Type B pancreatic cell (in vitro differentiated cells): ENCODE measurements at regions not wholly inside any gene's neighbourhood (a gene's known extent, or its start where the extent isn't known, plus 50 kb on each side); places are given as distances from the start of the nearest gene placed in this dataset.

Experiments
- DNase-seq: peaks from one replicate; pipeline ENCODE4 v3.0.0; 2021; ENCODE audit warnings: mixed read lengths; ENCODE audit not compliant: unreplicated experiment; ENCODE audit errors: extremely low spot score
- H3K27ac Mint-ChIP-seq: 2 replicates; pipeline ENCODE4 v1.8.0; 2021; ENCODE audit warnings: mild to moderate bottlenecking, mixed read lengths
- H3K27me3 Mint-ChIP-seq: 2 replicates; pipeline ENCODE4 v1.8.0; 2021; ENCODE audit warnings: mixed read lengths
- H3K36me3 Mint-ChIP-seq: 2 replicates; pipeline ENCODE4 v1.8.0; 2021; ENCODE audit warnings: mixed read lengths
- H3K4me1 Mint-ChIP-seq: one replicate; pipeline ENCODE4 v1.8.0; 2021; ENCODE audit warnings: mixed read lengths; ENCODE audit not compliant: unreplicated experiment
- H3K4me3 Mint-ChIP-seq: 2 replicates; pipeline ENCODE4 v1.8.0; 2021; ENCODE audit warnings: mild to moderate bottlenecking, mixed read lengths
- H3K9me3 Mint-ChIP-seq: 2 replicates; pipeline ENCODE4 v1.8.0; 2021; ENCODE audit warnings: mixed read lengths
- TF ChIP-seq, protein P1 (sequence below): fragments of 200-600 bp; sonication (generic); conservative IDR thresholded peaks from 2 replicates; pipeline ENCODE4 v1.5.0; 2021; ENCODE audit warnings: antibody characterized with exemption, mild to moderate bottlenecking

DNA sequence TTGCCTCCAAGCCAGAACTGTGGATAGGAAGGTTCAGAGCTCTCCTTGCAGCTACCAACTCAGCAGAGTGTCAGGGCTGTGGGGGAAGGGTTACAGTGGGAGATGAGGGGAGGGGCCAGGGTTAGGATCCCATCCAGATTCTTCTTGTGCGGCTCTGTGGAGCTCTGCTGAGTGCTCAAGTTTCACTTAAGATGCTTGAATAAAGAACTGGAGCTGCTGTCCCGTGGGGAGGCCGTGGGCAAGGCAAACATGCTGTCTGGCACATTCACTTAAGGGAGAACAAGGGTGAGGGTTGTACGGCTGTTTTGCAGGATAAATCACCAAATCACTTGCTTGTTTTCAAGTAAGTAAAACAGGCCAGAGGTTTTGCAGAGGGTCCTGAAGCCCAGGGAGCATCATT is 197.1 kb downstream of the FAM76B start:
- peak; percentile 70 for DNase-seq
- no peaks in the 10 kb centered on the region for H3K36me3 Mint-ChIP-seq
- H3K9me3 Mint-ChIP-seq, result no peaks in the 10 kb centered on the region
- H3K4me1 Mint-ChIP-seq, result peaks cover 21% of the 10 kb centered on the region
- H3K4me3 Mint-ChIP-seq, result peak overlapping the region; percentile 15
- H3K27me3 Mint-ChIP-seq, result no peaks in the 10 kb centered on the region
- TF ChIP-seq, protein P1, sequence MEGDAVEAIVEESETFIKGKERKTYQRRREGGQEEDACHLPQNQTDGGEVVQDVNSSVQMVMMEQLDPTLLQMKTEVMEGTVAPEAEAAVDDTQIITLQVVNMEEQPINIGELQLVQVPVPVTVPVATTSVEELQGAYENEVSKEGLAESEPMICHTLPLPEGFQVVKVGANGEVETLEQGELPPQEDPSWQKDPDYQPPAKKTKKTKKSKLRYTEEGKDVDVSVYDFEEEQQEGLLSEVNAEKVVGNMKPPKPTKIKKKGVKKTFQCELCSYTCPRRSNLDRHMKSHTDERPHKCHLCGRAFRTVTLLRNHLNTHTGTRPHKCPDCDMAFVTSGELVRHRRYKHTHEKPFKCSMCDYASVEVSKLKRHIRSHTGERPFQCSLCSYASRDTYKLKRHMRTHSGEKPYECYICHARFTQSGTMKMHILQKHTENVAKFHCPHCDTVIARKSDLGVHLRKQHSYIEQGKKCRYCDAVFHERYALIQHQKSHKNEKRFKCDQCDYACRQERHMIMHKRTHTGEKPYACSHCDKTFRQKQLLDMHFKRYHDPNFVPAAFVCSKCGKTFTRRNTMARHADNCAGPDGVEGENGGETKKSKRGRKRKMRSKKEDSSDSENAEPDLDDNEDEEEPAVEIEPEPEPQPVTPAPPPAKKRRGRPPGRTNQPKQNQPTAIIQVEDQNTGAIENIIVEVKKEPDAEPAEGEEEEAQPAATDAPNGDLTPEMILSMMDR, result no peak
- H3K27ac Mint-ChIP-seq, result no peak overlapping the region

DNA sequence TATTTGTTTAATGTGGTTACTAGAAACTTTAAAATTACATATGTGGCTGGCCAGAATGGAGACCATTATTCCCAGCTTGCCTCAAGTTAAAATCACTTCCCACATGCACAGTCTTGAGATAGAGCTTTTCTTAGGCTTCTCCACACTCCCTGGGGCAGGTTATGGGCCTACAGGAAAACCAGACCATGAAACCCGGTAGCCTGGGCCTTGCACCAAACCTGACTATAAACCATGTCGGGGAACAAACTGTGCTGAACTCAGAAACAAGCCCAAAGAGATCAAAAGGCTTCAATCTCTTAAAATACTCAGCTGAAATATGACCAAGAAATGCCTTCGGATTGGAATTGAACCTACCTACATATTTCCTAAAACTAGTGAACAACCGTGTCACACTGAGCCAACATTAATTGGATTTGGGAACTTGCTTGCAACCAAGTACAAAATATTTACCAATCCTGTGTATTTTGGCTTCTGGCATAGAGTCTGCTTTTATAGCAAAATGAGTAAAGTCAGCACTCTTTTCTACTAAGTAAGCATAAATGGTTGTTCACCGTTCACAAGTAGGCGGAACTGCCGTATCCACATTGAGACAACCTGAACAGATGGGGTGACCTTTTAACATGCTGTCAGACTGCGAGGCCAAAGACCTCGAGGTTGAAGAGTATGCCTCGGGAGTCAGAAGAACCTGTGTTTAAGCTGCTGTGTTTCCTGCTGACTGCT is 199.5 kb downstream of the FAM76B start:
- TF ChIP-seq, protein P1, result no peak
- Mint-ChIP-seq H3K27me3 (no peaks in the 10 kb centered on the region), H3K27ac (no peak overlapping the region), H3K36me3 (no peaks in the 10 kb centered on the region), H3K4me1 (peaks cover 12% of the 10 kb centered on the region), H3K4me3 (no peak overlapping the region), H3K9me3 (no peaks in the 10 kb centered on the region)
- DNase-seq, result no peak

DNA sequence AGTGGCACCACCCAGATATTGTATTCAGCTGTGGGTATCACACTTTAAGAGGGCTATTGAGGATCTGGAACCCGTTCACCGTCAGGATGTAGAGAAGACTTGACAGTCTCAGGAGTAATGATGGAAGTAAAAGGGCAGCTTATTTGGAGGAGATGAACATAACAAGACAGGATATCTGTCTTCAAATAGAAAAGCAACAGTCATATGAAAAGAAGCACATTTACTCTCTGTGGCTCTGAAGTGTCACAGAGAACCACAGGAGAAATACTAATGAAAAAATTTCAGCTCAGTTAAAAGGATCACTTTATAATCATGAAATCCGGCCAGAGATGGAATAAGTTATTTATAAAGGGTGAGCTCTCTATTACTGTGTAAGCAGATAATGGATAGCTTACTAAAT is 200.8 kb downstream of the FAM76B start:
- TF ChIP-seq, protein P1, result no peak
- Mint-ChIP-seq H3K36me3 (no peaks in the 10 kb centered on the region), H3K27ac (no peak overlapping the region), H3K4me3 (no peak overlapping the region), H3K4me1 (peaks cover 12% of the 10 kb centered on the region), H3K9me3 (no peaks in the 10 kb centered on the region), H3K27me3 (no peaks in the 10 kb centered on the region)
- no peak for DNase-seq

DNA sequence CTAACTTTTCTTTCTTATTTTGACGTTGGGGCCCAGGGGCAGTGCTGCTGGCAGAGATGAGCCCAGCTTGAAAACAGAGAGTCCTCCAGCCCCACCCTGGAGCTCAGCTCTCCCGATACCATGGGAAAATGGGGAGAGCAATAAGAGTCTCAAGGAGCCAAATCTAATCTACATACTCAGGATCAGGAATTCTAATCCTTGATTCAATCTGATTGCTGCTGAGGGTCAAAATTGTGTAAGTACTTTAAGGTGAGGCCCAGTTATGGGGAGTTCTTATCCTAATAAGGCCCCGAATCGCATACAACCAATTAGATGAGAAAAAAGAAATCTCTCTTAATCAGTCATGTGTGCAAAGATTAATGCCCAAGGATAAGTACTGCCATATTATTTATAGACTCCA is 202.9 kb downstream of the FAM76B start:
- Mint-ChIP-seq H3K27me3 (no peaks in the 10 kb centered on the region), H3K27ac (no peak overlapping the region), H3K4me3 (no peak overlapping the region), H3K36me3 (no peaks in the 10 kb centered on the region), H3K9me3 (peaks cover 4% of the 10 kb centered on the region), H3K4me1 (peaks cover 4% of the 10 kb centered on the region)
- DNase-seq, result no peak
- TF ChIP-seq, protein P1, result no peak

DNA sequence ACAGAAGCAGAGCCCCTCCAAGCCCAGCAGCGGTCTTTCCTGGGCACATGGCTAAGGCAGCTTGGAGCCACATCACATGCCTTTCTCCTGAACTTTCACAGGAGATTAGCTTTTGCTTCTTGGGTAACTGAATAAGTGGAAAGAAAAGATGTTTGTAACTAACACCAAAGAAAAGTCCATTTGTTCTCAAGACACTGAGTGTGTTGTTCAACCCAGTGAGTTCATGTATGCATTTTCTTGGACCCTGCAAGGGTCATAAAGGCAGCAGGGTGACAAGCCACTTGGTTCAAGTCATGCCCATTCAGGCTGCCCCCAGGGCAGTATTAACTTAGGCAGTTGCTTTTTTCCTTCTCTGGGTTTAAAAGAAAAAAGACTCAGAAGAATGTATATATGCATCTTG is 203.4 kb downstream of the FAM76B start:
- TF ChIP-seq, protein P1, result no peak
- no peak overlapping the region for H3K4me3 Mint-ChIP-seq
- H3K27me3 Mint-ChIP-seq, result no peaks in the 10 kb centered on the region
- DNase-seq, result no peak
- H3K9me3 Mint-ChIP-seq, result peaks cover 4% of the 10 kb centered on the region
- H3K4me1 Mint-ChIP-seq, result peaks cover 4% of the 10 kb centered on the region
- H3K27ac Mint-ChIP-seq, result no peak overlapping the region
- no peaks in the 10 kb centered on the region for H3K36me3 Mint-ChIP-seq

DNA sequence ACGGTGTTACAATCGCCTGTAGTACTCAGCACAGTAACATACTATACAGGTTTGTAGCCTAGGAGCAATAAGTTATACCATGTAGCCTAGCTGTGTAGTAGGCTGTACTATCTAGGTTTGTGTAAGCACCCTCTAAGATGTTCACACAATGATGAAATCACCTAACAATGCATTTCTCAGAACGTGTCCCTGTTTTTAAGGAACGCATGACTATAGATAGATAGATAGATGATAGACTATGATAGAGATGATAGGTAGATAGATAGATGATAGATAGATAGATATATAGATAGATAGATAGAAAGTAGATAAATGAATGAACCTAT is 203.9 kb downstream of the FAM76B start:
- Mint-ChIP-seq H3K4me3 (no peak overlapping the region), H3K4me1 (peaks cover 4% of the 10 kb centered on the region), H3K27me3 (no peaks in the 10 kb centered on the region), H3K27ac (no peak overlapping the region), H3K9me3 (peaks cover 4% of the 10 kb centered on the region), H3K36me3 (no peaks in the 10 kb centered on the region)
- DNase-seq, result no peak
- TF ChIP-seq, protein P1, result no peak
